NCI-H460 (cell line): ENCODE measurements at regions not wholly inside any gene's neighbourhood (a gene's known extent, or its start where the extent isn't known, plus 50 kb on each side); places are given as distances from the start of the nearest gene placed in this dataset.
"Not testable (repeated sequence)": the region's sequence is repeated elsewhere in the genome, so short reads cannot be mapped to it uniquely, and the experiment has no call there.

Experiments
- DNase-seq: peaks from one replicate; pipeline ENCODE4 v3.0.0-alpha.2; 2016; ENCODE audit warnings: low read depth; ENCODE audit errors: extremely low read depth

DNA sequence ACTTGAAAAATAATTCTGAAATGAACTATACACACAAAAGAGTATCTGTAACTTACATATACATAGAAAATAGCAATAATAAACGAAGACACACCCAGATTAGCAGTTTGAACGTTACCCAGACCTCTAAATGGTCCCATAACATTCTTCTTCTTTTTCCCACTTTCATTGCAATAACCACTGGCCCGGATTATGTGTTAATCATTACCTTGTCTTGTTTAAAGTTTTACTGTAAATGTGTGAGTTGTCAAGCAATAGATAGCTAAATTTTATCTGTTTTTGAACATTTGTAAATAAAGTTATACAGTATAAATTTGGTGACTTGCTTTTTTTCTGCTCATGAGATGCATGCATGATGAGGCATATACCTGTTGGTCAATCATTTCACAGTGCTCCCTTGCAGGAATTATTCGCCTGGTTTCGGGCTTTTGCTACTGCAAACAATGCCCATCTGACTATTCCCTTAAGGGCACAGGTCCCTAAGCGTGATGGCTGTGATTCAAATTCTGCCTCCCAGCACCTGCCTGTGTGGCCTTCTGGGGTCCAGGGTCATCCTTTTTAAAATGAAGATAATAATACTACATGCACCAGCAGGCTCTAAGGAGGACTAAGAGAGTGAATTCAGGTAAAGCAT is 66.1 kb downstream of the GADD45G start:
- DNase-seq, result no peak

DNA sequence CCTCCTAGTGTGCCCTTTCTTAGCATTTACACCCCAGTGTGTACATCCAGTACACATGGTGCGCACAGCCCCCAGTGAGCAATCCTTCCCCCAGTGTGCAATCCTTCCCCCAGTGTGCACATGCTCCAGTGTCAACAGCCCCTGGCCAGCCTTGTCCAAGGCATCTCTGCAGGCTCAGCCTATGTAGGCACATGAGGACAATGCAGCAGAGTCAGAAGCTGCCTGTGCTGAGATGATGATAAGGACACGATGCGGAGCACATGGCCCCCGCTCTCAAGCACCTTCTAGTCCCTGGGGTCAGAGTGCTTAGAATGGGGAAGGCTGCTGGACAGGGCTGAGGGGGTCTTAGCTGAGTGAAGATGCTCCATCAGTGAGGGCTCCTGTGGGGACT is 69.8 kb downstream of the GADD45G start:
- no peak for DNase-seq

DNA sequence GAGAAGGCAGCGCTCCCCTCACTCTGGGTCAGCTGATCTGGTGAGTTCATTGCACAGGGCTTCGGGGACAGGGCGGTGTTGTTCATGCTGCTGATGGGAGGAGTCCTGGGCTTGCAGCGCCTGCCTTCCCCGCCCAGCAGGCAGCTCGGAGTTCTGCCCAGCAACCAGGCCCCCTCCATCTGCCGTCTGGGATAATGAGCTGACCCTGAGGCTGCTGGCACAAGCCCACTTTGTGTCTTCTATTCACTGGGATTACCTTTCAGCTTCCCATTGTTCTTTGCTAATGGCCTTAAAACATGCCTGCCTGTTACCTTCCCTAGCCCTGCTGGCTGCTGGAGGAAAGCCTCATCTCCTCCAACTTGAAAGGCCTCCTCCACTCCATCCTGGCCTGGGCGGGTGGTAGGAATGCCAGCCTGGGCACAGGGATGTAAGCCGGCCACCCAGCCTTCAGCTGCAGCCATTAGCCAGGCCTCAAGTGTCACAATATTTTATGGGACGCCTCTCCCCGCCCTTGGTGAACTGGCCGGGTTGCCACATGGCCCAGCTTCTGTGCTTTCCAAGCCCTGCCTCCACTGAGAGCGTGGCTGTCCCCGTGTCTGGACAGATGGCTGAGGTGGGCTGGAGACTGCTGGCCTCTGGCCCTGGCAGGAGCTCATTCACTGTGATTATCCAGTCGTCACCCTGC is 70.4 kb downstream of the GADD45G start:
- DNase-seq, result no peak

DNA sequence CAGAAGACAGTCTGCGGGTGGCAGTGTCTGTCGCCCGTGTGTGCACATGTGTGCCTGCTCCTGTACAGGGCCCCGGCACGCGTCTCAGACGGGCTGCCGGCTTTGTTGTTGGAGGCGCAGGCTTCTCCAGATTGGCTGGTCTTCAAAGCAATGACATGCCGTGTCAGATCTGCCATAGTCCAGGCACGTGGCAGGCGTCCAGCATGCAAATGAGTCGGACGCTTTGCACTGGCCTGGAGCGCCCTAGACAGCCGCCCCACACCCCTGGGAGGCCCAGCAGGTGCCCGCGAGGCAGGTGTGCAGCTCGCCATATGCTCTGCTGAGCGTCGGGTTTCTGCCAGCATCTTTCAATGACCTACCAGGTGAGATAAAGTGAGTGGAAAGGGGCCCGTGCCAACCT is 71.5 kb downstream of the GADD45G start:
- no peak for DNase-seq

DNA sequence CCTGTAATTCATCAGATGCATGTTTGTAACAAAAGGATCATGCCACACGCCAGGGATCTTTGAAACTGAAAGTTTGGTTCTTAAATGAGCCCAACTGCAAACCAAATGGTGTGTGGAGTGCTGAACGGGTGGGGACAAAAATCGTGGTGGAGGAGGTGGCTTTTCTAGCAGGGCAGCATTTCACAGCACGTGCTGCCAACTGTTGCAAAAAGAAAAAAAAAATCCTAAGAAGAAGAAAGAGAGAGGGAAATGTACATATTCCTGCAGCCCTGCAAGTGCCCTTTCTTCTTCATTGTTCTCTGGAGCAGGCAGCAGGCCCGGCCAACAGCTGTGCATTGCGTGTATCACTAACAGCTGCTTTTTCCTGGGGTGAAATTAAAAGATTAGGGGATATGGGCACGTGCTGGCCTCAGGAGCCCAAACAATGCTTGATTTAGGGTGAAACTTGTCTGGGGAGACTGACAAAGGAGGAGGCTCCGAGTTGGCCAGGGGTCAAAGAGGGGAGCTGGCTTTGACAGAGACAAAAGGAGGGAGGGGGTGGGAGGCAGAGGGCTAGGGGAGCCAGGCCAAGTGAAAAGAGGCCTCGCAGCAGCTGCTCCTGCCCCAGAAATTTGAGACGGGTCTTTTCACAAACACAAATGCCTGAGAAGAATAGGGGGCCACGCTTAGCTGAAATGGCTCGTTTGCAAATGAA is 73.0 kb downstream of the GADD45G start:
- DNase-seq, result no peak

DNA sequence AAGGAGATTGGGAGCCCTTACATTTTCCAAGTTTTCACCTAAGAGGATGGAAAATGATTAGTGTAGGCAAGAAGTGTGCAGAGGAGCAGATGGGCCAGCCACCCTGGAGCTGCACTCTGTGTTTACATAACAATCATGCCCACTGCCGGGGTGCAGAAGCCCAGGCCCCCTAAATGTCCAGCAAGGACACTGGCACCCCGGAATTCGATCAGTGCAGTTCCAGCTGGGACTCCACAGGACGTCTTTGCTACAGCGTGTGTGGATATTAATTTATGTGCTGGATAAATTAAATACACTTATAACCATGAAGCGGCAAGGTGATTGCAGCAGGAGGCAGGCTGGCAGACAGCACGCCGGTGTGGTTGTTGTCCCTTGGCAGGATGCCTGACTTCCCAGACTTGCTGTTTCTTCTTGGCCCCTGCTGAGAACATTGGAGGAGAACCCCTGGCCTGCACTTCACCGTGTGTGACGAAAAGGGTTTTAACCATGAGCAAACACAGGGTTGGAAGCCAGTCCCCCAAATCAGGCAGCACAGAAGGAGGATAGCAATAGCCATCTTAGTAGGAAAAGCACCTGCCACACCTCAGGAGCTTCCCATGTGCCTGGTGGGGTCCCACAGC is 73.7 kb downstream of the GADD45G start:
- DNase-seq, result no peak

DNA sequence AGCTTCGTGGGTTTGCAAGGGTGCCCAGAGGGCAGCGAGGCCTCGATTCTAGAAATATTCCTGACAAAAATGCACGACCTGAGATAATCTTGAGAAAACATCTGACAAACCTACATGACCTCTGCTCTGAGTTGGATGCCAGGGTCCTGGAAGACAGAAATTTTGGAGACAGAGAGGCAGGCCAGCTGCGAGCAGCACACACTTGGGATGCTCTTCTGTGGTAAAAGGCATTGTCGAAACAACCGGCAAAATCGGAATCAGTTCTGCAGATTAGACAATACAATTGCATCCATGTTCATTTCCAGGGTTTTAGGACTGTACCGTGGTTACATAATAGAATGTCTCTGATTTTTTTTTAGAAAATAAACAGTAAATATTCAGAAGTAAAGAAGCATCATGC is 74.2 kb downstream of the GADD45G start:
- no peak for DNase-seq

DNA sequence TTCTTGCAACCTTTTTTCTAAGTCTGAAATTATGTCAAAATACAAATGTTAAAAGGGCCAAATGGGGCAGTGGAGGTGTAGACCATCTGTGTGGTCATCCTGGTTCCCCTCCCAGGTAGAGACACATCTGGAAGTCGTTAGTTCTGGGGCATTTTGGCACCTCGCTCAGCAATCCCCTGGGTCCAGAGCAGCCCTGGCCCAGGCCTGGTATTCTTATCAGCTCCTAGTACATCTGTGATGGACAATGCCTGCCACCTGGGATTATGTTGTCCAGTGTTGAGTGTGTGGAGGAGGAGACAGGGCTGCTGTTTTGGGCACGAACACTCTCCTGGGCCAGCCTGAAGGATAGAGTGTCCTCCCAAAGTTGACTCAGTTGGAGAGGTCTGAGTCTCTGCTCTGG is 74.8 kb downstream of the GADD45G start:
- DNase-seq, result no peak

DNA sequence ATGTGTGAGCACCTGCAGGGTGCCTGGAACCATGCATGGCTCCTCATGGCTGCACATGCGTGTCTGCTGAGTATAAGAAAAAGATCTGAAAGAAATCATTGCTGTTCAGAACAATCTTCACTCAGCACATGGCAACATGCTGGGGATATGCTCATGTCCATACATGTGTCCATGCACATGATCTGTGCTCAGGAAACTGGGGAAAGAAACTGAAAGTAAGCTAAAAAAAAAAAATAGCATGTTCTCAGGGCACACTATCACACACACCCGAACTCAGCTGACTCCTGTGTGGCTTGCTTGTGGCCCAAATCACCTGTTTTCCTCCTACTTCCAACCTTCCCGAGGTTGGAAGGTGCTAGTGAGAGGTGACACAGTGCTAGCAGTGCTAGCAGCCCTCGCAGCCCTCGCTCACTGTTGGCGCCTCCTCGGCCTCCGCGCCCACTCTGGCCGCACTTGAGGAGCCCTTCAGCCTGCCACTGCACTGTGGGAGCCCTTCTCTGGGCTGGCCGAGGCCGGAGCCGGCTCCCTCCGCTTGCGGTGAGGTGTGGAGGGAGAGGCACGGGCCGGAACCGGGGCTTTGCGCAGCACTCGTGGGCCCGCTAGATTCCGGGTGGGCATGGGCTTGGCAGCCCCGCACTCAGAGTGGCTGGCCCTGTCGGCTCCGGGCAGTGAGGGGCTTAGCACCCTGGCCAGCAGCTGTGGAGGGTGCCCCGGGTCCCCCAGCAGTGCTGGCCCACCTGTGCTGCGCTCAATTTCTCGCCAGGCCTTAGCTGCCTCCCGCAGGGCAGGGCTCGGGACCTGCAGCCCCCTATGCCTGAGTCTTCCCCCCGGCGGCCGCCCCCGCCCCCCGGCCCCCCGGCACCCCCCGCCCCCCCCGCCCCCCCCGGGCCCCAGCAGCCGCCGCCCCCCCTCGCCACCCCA is 76.0 kb downstream of the GADD45G start:
- no peak for DNase-seq

DNA sequence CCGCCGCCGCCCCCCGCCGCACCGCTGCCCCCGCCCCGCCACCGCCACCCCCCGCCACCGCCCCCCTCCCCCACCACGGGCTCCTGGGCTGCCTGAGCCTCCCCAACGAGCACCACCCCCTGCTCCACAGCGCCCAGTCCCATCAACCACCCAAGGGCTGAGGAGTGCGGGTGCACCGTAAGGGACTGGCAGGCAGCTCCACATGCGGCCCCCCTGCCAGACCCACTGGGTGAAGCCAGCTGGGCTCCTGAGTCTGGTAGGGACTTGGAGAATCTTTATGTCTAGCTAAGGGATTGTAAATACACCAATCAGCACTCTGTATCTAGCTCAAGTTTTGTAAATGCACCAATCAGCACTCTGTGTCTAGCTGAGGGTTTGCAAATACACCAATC is 76.7 kb downstream of the GADD45G start:
- DNase-seq, result not testable (repeated sequence)

DNA sequence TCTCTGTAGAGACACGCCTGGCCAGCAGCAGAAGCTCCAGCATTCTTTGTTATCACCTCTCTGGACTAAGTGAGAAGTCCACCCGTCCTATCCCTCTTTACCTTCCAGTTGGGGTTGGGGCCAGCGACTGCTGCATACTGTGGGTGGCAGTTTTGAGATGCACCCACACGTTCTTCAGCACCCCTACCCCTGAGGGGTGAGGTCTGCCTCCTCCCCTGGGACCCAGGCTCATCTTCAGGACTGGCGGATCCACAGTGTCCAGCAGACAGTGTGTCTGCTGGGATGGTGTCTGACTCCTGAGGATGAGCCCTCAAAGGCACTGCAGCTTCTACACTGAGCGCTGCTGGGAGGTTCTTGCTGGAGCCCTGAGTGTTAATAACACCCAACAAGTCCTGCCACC is 78.8 kb downstream of the GADD45G start:
- no peak for DNase-seq

DNA sequence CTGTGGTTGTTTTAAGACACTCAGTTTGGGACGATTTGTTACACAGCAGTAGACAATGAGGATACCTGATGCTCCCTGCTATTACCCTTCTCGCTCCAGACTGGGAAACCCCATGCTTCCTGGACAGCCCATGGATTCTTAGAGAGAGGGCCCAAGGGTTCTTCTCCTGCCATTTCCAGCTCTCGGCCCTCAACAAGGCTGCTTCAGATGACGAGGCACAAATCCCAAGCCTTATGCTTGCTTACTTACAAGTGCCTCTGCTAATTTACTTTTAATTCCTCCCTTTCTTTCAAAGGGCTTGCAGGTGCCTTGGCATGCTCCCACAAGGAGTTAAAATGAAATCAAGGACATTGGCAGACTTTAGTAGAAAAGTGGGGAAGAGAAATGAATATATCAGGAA is 79.4 kb downstream of the GADD45G start:
- DNase-seq, result no peak

DNA sequence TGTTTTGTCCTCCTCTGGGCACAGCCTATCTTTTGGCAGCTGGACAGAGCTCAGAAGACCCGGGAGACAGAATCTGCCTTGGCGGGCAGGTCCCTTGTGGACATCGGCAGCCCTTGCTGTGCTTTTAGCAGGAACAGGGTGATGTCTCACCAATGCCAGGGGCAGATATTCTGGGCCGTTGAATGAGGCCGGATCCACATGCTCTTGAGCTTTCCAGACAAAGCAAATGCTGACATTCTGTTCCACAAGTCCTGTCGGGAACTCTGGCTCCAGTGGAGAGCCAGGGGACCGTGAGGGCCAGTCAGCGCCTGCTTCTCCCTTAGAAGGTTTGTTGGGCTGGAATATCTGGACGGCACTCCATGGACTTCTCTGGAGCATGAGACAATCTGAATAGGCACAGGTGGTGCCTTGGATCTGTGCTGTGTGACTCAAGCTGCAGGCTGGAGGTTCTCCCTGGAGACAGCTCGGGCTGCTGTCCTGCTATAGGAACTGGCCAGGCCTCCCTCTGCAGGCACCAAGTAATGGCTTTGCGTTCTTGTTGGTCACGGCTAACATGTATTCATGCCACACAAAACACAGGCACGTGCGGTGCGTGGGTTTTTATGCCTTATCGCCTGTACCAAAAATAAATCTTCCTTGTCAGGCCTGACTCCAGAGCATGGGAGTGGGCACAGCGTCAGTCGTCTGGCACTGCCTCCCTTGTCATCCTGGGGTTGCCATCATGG is 80.3 kb downstream of the GADD45G start:
- DNase-seq, result no peak

DNA sequence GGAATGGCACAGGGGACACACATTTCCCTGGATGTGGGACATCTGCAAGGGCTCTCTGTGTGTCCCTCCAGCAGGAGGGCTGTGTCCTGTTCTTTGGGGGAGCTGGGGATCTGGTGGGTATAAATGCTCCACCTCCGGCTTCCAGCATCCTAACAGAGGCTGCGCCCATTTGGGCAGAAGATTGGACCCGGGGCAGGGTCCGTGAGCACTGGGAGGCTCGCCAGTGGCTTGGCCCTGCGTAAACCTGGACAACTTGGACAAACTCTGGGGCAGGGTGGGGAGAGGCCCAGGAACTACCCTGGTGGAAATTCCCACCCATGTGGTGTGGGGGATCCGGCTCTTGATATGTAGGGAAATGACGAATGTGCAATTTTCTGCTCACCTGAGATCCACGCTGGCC is 80.9 kb downstream of the GADD45G start:
- no peak for DNase-seq

DNA sequence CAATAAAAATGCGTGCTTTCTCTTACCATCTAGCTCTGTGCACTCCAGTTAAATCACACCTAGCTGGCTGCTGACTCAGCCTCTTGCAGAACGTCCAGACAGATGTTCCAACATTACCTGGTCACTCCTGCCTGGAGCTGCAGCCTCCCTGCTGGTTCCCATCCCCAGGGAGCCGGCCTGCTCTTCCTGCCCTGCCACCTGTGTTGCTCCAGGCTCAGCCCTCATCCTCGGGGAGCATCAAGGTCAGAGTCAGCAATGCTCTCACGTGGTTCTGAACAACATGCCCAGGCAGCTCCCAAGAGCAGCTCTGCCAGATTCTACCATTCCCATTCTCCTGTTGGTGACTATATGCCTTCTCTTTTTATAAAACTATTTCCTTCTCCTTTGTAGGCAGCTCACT is 81.3 kb downstream of the GADD45G start:
- DNase-seq, result no peak

DNA sequence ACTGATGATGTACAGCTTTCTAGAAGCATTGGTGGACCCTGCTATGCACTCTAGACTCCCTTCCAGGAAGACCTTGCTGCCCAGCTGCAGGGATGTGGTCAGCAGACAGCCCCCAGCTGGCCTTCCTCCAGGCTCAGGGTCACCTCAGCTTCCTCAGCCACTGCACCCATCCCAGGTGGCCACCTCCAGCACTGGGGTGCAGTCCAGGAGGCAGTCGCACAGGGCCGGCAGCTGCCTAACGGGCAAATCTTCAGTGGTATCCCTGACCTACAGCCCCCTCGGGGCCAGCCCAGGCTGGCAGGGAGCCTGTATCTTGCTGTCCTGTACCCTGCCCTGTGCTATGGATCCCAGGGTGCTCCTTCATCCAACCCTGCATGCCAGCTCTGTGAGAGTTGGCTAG is 81.8 kb downstream of the GADD45G start:
- no peak for DNase-seq

DNA sequence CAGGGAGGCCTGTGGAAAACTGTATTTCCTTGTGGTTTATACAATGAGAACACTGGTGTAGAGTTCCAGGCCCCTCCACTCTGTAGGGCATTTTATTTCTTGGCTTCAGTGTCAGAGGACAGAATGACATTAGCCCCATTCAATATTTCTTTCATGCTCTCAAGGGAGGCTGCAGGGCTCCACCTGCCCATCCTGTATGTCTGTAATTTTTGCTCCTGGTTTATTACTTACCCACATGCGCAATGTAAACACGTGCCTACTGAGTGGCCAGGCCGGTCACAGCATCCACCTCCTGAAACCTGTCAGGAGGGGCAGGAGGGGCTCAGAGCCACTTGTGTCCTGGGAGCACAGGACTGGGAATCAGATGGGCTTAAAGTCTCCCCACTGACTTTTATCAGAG is 82.4 kb downstream of the GADD45G start:
- no peak for DNase-seq

DNA sequence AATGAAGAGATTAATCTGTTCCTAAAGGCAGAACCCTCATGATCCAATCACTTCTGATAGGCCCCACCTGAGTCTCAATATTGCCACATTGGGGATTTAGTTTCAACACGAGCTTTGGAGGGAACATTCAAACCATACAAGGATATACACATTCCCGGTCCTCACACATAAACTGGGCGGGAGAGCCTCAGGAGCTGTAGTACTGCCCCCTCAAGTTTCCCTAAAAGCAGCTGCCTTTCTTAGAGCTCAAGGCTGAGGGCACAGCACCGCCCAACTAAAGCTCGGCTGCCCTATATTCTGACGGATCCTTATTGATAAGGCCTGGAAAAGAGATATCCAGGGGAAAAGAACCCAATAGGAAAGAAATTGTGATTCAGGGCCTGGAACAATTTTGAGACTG is 83.0 kb downstream of the GADD45G start:
- DNase-seq, result no peak

DNA sequence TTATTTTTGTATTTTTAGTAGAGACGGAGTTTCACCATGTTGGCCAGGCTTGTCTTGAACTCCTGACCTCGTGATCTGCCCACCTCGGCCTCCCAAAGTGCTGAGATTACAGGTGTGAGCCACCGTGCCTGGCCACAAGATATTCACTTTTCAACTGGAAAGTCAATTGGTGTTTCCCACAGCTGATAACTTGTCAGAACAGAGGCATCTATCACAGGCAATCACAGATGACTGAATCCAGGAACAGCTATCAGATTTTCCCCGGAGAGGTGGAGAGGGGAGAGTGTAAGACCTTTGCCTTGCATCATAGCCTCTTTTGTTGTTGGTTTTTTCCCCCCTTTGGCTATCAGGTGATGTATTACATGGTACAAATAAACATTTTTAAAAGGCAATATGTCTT is 84.5 kb downstream of the GADD45G start:
- DNase-seq, result not testable (repeated sequence)

DNA sequence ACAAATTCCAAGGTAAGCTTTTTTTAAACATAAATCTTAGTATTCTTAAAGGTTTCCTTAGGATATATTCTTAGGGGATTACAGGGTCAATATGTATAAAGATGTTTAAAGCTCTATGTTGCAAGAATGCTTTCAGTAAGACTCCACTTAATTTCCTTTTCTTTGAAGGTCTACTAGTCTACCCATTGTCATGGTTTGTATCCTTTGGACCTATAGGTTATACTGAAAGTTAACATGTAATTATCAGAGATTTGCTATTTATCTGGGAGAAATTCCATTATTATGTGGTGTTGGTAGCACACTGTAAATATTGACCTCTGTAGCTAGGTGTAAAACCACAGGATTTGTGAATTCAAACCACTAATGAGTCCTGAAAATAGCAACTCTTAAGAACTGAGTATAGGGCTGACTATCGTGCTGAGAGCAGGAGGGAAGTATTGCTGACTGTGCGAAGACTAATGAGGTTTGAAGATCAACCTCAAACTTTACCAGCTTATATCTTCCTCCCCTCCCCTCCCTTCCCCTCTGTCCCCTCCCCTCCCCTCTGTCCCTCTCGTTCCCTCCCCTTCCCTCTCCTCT is 85.6 kb downstream of the GADD45G start:
- DNase-seq, result no peak
